Dermis blood vessel endothelial cell (primary cell): ENCODE measurements at regions not wholly inside any gene's neighbourhood (a gene's known extent, or its start where the extent isn't known, plus 50 kb on each side); places are given as distances from the start of the nearest gene placed in this dataset.
"Not testable (repeated sequence)": the region's sequence is repeated elsewhere in the genome, so short reads cannot be mapped to it uniquely, and the experiment has no call there.

Experiments used
- DNase-seq: peaks from one replicate; pipeline ENCODE4 v3.0.0; 2010

GRCh38 chr10:8283166-8283905 lies 228.8 kb downstream of the GATA3 start:
- no peak for DNase-seq

- no peak for DNase-seq
These were observed 229.5 kb downstream of the GATA3 start for GRCh38 chr10:8283986-8284385.

- not testable (repeated sequence) for DNase-seq
These were observed 231.5 kb downstream of the GATA3 start for GRCh38 chr10:8285970-8286369.

GRCh38 chr10:8288600-8288999 lies 234.1 kb downstream of the GATA3 start:
- no peak for DNase-seq

- no peak for DNase-seq
These were observed 234.9 kb downstream of the GATA3 start for GRCh38 chr10:8289186-8289924.

GRCh38 chr10:8294779-8295178 lies 240.3 kb downstream of the GATA3 start:
- no peak for DNase-seq

- no peak for DNase-seq
These were observed 240.8 kb downstream of the GATA3 start for GRCh38 chr10:8295311-8295710.

GRCh38 chr10:8296090-8296733 lies 241.7 kb downstream of the GATA3 start:
- no peak for DNase-seq

- no peak for DNase-seq
These were observed 242.2 kb downstream of the GATA3 start for GRCh38 chr10:8296734-8297101.

GRCh38 chr10:8297107-8297506 lies 242.6 kb downstream of the GATA3 start:
- no peak for DNase-seq

GRCh38 chr10:8297959-8298358 lies 243.5 kb downstream of the GATA3 start:
- DNase-seq, result no peak

GRCh38 chr10:8298896-8299570 lies 244.5 kb downstream of the GATA3 start:
- no peak for DNase-seq

- no peak for DNase-seq
These were observed 246.4 kb downstream of the GATA3 start for GRCh38 chr10:8300925-8301324.

GRCh38 chr10:8301333-8301732 lies 246.8 kb downstream of the GATA3 start:
- DNase-seq, result no peak

GRCh38 chr10:8301831-8302230 lies 247.3 kb downstream of the GATA3 start:
- no peak for DNase-seq

GRCh38 chr10:8302565-8302964 lies 248.1 kb downstream of the GATA3 start:
- no peak for DNase-seq

GRCh38 chr10:8304861-8305260 lies 250.4 kb downstream of the GATA3 start:
- DNase-seq, result no peak

- DNase-seq, result no peak
These were observed 251.6 kb downstream of the GATA3 start for GRCh38 chr10:8305876-8306652.

GRCh38 chr10:8306685-8307364 lies 252.3 kb downstream of the GATA3 start:
- no peak for DNase-seq

GRCh38 chr10:8310930-8311329 lies 256.4 kb downstream of the GATA3 start:
- DNase-seq, result no peak

- no peak for DNase-seq
These were observed 257.1 kb downstream of the GATA3 start for GRCh38 chr10:8311526-8312070.

- no peak for DNase-seq
These were observed 257.6 kb downstream of the GATA3 start for GRCh38 chr10:8312079-8312478.
